ENCODE measurements at regions not wholly inside any gene's neighbourhood (a gene's known extent, or its start where the extent isn't known, plus 50 kb on each side); places are given as distances from the start of the nearest gene placed in this dataset.

GRCh38 chr3:14338898-14339458 is 63.4 kb upstream of the SLC6A6 start:
- DNase-seq = no peak

- DNase-seq = no peak
Observed at GRCh38 chr3:14340960-14341708, 61.3 kb upstream of the SLC6A6 start.

GRCh38 chr3:14343338-14344112 is 58.9 kb upstream of the SLC6A6 start:
- DNase-seq = no peak

- DNase-seq = no peak
Observed at GRCh38 chr3:14344351-14344750, 58.1 kb upstream of the SLC6A6 start.

DNA sequence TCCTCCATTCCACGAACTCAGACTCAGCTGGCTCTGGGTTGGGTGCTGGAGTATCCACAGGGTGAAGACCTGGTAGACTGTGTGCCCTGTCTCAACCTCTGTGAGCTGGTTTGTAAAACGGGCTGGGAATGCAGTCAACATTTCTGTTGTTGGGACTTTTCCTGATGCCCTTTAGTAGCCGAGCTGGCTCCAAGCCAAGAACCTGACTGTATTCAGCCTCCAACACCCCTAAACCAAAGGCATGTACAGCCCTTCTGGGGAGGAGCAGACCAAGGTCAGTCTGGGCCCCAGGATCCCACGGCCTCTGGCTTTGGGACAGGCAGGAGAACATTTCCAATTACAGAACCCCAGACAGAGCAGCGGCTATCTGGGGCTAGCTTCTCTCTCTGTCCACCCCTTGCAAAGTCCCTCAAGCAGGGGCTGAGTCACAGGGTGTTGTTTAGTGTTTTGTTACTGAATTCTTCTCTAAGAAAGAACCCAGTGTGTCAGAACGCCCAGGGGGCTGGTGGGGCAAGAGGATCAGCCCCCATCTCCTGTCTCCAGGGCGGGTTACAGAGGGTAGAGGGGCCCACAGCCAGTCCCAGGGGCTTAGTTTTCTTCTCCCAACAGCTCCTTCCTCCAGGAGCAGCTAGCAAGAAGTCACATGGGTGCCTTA is 56.8 kb upstream of the SLC6A6 start:
- no peak for DNase-seq

- DNase-seq = no peak
Observed at GRCh38 chr3:14346191-14346590, 56.2 kb upstream of the SLC6A6 start.

GRCh38 chr3:14346642-14347041 is 55.8 kb upstream of the SLC6A6 start:
- DNase-seq = no peak

DNA sequence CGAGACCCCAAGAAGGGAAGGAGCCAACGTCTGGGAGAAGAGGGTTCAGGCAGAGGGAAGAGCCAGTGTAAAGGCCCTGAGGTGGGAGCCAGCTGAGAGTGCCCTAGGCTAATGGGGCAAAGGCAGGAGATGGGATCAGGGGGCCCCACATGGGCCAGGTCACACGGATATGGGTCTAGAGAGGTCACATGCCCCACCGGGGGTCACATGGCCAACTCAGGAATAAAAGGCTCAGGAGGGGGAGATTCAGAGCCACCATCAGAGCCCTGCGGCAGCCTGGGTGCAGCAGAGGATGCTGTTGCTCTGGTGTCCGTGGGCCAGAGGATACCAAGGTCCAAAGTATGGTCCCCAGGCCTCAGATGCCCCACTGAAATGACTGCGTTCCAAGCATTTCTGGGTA is 55.3 kb upstream of the SLC6A6 start:
- no peak for DNase-seq

- DNase-seq = no peak
Observed at GRCh38 chr3:14351617-14352001, 50.8 kb upstream of the SLC6A6 start.

DNA sequence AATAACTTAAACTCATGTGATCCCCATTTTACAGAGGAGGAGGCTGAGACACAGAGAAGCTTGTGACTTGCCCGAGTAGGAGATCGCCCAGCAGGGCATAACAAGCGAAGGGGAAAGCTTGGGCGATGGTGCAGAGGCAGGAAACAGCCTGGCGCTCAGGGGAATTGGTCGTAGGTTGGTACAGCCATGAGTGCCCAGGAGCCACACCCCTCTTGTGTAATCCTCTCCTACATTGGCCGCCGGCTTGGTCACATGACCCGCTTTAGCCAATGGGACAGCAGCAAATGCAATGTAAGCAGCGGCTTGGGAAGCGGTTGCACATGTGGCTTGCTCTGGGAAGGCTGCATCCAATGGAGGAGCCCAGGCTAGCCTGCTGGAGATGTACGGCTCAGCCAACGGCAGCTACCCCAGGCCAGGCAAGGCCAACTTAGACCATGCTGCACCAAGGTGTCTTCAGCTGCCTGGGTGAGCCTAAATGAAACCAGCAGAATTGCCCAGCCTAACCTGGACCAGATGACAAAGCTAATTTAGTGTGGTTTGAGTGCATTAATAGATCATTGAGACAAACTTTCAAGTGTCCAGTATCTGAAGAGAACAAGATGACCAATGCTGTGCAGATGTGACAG is 50.3 kb upstream of the SLC6A6 start:
- DNase-seq = no peak
